ENCODE measurements at regions not wholly inside any gene's neighbourhood (a gene's known extent, or its start where the extent isn't known, plus 50 kb on each side); places are given as distances from the start of the nearest gene placed in this dataset.
"Not testable (repeated sequence)": the region's sequence is repeated elsewhere in the genome, so short reads cannot be mapped to it uniquely, and the experiment has no call there.

GRCh38 chr4:12932203-12932788 is 551.8 kb downstream of the RAB28 start:
- DNase-seq (ENCODE audit: low read depth), result no peak

GRCh38 chr4:12929784-12930183 is 554.4 kb downstream of the RAB28 start:
- DNase-seq (ENCODE audit: low read depth), result no peak

GRCh38 chr4:12928751-12929150 is 555.4 kb downstream of the RAB28 start:
- DNase-seq (ENCODE audit: low read depth), result no peak

- no peak for DNase-seq (ENCODE audit: low read depth)
Observed at GRCh38 chr4:12926189-12927066, 557.7 kb downstream of the RAB28 start.

- DNase-seq (ENCODE audit: low read depth), result no peak
Observed at GRCh38 chr4:12924728-12925320, 559.3 kb downstream of the RAB28 start.

GRCh38 chr4:12924253-12924652 is 559.9 kb downstream of the RAB28 start:
- no peak for DNase-seq (ENCODE audit: low read depth)

- no peak for DNase-seq (ENCODE audit: low read depth)
Observed at GRCh38 chr4:12912896-12913418, 571.2 kb downstream of the RAB28 start.

- DNase-seq (ENCODE audit: low read depth), result no peak
Observed at GRCh38 chr4:12911750-12912358, 572.3 kb downstream of the RAB28 start.

GRCh38 chr4:12903640-12904039 is 580.5 kb downstream of the RAB28 start:
- not testable (repeated sequence) for DNase-seq (ENCODE audit: low read depth)

GRCh38 chr4:12902735-12903134 is 581.4 kb downstream of the RAB28 start:
- DNase-seq (ENCODE audit: low read depth), result no peak

GRCh38 chr4:12897954-12898353 is 586.2 kb downstream of the RAB28 start:
- DNase-seq (ENCODE audit: low read depth), result no peak

- no peak for DNase-seq (ENCODE audit: low read depth)
Observed at GRCh38 chr4:12894062-12894461, 590.1 kb downstream of the RAB28 start.

- no peak for DNase-seq (ENCODE audit: low read depth)
Observed at GRCh38 chr4:12889054-12889453, 595.1 kb downstream of the RAB28 start.

GRCh38 chr4:12884846-12885796 is 599.0 kb downstream of the RAB28 start:
- DNase-seq (ENCODE audit: low read depth), result no peak

GRCh38 chr4:12881945-12882584 is 602.1 kb downstream of the RAB28 start:
- no peak for DNase-seq (ENCODE audit: low read depth)

GRCh38 chr4:12880844-12881243 is 603.3 kb downstream of the RAB28 start:
- no peak for DNase-seq (ENCODE audit: low read depth)

- DNase-seq (ENCODE audit: low read depth), result no peak
Observed at GRCh38 chr4:12879496-12879895, 604.6 kb downstream of the RAB28 start.

- DNase-seq (ENCODE audit: low read depth), result no peak
Observed at GRCh38 chr4:12875640-12876243, 608.4 kb downstream of the RAB28 start.

GRCh38 chr4:12873351-12873750 is 610.8 kb downstream of the RAB28 start:
- no peak for DNase-seq (ENCODE audit: low read depth)

GRCh38 chr4:12861422-12861821 is 622.7 kb downstream of the RAB28 start:
- no peak for DNase-seq (ENCODE audit: low read depth)
